Sigmoid colon (tissue), 4 donors: ENCODE measurements at regions not wholly inside any gene's neighbourhood (a gene's known extent, or its start where the extent isn't known, plus 50 kb on each side); places are given as distances from the start of the nearest gene placed in this dataset.

ENCODE experiments used
- CTCF ChIP-seq, 4 experiments: fragments of 450-650 bp in 3 of 4; fragments of 200-600 bp in 1 of 4; IDR thresholded peaks; one replicate each; pipeline ENCODE4 v1.5.1; 2016 to 2019; ENCODE audit warnings: antibody characterized with exemption in 4 of 4, mild to moderate bottlenecking in 3 of 4, moderate library complexity in 2 of 4
- POLR2AphosphoS5 ChIP-seq, 4 donors: sonication (generic); formaldehyde crosslinking; IDR thresholded peaks; one replicate each; pipeline ENCODE4 v1.6.1; 2017; ENCODE audit warnings: antibody characterized with exemption in 4 of 4

GRCh38 chr12:125902991-125903390 is 837.8 kb downstream of the AACS start:
- TF ChIP-seq POLR2AphosphoS5 (IDR thresholded peaks at IDR 0.05), result no peak
- TF ChIP-seq CTCF (IDR thresholded peaks at IDR 0.05), result no peak
